ENCODE measurements at regions not wholly inside any gene's neighbourhood (a gene's known extent, or its start where the extent isn't known, plus 50 kb on each side); places are given as distances from the start of the nearest gene placed in this dataset.

- TF ChIP-seq CTCF (conservative IDR thresholded peaks at IDR 0.05; ENCODE audit: low read depth, low read length): no peak
- TF ChIP-seq EZH2 (IDR thresholded peaks at IDR 0.05; ENCODE audit: borderline replicate concordance, low read depth, low read length, poor library complexity, severe bottlenecking): no peak
These were observed 715.4 kb downstream of the GRXCR1 start for GRCh38 chr4:43607827-43608461.
